ENCODE measurements at regions not wholly inside any gene's neighbourhood (a gene's known extent, or its start where the extent isn't known, plus 50 kb on each side); places are given as distances from the start of the nearest gene placed in this dataset.

DNA sequence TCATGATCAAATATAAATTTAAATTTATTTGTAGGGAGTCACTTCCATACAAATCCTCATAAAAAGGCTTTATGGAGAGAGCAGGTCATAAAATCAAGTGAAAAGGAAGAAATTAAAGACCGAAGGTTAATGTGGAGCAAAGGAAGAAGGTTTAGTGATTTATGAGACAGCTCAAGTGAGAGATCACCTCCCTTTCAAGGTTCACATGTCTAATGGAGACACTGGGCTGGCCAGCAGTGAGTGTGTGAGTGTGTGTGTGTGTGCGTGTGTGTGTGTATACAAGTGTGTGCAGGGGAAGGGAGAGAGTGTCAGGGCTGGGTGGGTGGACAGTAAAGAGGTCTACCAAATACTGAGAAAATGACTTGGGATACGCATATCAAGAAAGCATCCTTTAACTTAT lies 251.2 kb downstream of the FAT3 start:
- Mint-ChIP-seq H3K4me1 (ENCODE audit: low read depth) (no peaks in the 10 kb centered on the region), H3K27me3 (ENCODE audit: low read depth) (no peaks in the 10 kb centered on the region), H3K27ac (no peak overlapping the region), H3K4me3 (no peak overlapping the region), H3K36me3 (ENCODE audit: low read depth) (no peaks in the 10 kb centered on the region), H3K9me3 (ENCODE audit: insufficient read depth) (no peaks in the 10 kb centered on the region)
- no peak for ATAC-seq
- CTCF ChIA-PET = no interaction called here
- DNase-seq = no peak
- POLR2A ChIA-PET = no interaction called here

DNA sequence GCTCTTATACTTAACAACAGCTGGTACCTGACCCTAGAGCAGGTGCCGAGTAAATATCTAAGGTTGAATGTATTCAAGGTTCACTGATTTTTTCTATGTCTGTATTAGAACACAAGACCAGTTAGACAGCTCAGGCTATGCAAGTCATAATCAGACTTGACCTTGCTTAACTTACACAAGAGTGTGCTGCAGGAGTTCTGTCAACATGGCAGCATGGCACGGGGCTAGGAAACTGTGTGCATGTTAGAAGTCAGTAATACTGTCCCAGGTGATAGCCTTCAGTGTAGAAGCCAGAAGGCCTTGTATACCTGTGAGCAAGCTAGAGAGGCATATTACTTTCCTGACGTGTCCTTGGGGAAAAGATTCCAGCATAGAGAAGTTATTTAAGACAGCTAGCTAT lies 253.1 kb downstream of the FAT3 start:
- Mint-ChIP-seq H3K9me3 (ENCODE audit: insufficient read depth) (no peaks in the 10 kb centered on the region), H3K36me3 (ENCODE audit: low read depth) (no peaks in the 10 kb centered on the region), H3K4me1 (ENCODE audit: low read depth) (no peaks in the 10 kb centered on the region), H3K27ac (no peak overlapping the region), H3K4me3 (no peak overlapping the region), H3K27me3 (ENCODE audit: low read depth) (no peaks in the 10 kb centered on the region)
- ATAC-seq = no peak
- no peak for DNase-seq
- CTCF ChIA-PET = no interaction called here
- POLR2A ChIA-PET = no interaction called here

DNA sequence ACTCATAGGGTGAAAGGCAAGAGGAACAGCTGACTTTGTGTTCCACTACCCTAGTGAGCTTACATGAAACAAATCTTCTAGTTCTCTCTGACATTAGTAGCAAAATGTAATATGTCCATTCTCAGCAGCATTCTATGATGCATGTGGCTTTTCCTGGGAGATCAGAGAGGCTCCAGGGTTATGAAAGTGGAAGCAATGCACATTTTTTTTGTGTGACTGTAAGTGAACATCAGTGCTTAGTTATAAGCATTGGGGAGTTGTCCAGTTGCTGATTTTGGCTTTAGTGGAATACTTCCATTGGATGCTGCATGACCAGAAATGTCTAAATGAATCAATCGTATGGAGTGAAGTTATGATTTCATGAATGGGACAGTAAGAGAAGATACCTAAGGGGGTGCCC lies 255.9 kb downstream of the FAT3 start:
- no peaks in the 10 kb centered on the region for H3K27me3 Mint-ChIP-seq (ENCODE audit: low read depth)
- ChIA-PET CTCF (no interaction called here), POLR2A (no interaction called here)
- H3K9me3 Mint-ChIP-seq (ENCODE audit: insufficient read depth) = no peaks in the 10 kb centered on the region
- ATAC-seq = no peak
- H3K27ac Mint-ChIP-seq = no peak overlapping the region
- H3K4me1 Mint-ChIP-seq (ENCODE audit: low read depth) = no peaks in the 10 kb centered on the region
- no peaks in the 10 kb centered on the region for H3K36me3 Mint-ChIP-seq (ENCODE audit: low read depth)
- no peak for DNase-seq
- H3K4me3 Mint-ChIP-seq = no peak overlapping the region

DNA sequence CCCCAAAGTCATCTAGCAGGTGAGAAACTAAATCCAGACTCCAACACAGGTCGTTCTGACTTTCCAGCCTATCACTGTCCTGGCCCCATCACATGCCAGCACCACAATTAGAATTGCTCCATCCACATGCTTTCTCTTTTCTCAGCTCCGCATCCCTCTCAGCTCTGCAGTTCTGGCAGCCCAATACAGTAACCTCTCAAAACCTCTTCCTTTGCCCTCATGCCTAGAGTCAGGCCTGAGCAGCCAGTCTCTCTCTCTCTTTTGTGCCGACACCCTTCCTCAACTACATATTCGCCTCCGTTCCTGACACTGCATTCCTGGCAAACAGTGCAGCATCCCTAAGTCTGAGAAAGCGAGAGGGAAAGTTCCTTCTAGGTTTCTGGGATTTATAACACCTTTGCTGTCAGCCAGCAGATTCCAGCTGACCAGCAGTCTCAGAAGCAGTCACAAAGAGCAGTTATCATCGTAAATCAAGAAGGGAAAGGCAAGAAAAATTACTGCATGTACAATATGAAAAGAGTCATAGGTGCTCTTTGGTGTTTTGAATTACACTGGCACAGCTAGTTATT lies 258.0 kb downstream of the FAT3 start:
- ChIA-PET POLR2A (no interaction called here), CTCF (no interaction called here)
- no peaks in the 10 kb centered on the region for H3K27me3 Mint-ChIP-seq (ENCODE audit: low read depth)
- H3K9me3 Mint-ChIP-seq (ENCODE audit: insufficient read depth) = no peaks in the 10 kb centered on the region
- no peak overlapping the region for H3K27ac Mint-ChIP-seq
- DNase-seq (no peak), ATAC-seq (no peak)
- no peaks in the 10 kb centered on the region for H3K36me3 Mint-ChIP-seq (ENCODE audit: low read depth)
- no peaks in the 10 kb centered on the region for H3K4me1 Mint-ChIP-seq (ENCODE audit: low read depth)
- no peak overlapping the region for H3K4me3 Mint-ChIP-seq

DNA sequence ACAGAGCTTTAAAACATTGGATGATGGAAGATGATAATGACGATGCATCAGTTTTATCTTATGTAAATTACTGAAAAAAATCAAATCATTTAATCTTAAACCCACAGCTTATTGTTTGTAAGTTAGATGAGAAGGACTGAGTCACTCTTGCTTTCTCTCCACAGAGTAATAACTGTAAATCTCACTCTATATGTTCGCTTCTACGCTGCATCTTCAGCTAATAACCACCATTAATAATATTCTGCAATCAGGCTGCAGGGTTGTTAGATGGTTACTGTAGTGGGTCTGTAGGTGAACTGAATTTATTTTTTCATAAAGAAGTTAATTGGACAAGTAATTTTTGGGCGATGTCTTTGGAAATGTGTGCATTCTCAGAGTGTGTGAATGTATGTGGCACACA lies 260.0 kb downstream of the FAT3 start:
- H3K9me3 Mint-ChIP-seq (ENCODE audit: insufficient read depth) = no peaks in the 10 kb centered on the region
- H3K27me3 Mint-ChIP-seq (ENCODE audit: low read depth) = no peaks in the 10 kb centered on the region
- no peak overlapping the region for H3K27ac Mint-ChIP-seq
- CTCF ChIA-PET = no interaction called here
- no peak overlapping the region for H3K4me3 Mint-ChIP-seq
- DNase-seq (no peak), ATAC-seq (no peak)
- H3K4me1 Mint-ChIP-seq (ENCODE audit: low read depth) = no peaks in the 10 kb centered on the region
- POLR2A ChIA-PET = interaction anchor here (0.6 kb wide), 1 partner anchor 544 kb away, joined by 3 read pairs; no protein-coding TSS in a partner anchor
- H3K36me3 Mint-ChIP-seq (ENCODE audit: low read depth) = no peaks in the 10 kb centered on the region

DNA sequence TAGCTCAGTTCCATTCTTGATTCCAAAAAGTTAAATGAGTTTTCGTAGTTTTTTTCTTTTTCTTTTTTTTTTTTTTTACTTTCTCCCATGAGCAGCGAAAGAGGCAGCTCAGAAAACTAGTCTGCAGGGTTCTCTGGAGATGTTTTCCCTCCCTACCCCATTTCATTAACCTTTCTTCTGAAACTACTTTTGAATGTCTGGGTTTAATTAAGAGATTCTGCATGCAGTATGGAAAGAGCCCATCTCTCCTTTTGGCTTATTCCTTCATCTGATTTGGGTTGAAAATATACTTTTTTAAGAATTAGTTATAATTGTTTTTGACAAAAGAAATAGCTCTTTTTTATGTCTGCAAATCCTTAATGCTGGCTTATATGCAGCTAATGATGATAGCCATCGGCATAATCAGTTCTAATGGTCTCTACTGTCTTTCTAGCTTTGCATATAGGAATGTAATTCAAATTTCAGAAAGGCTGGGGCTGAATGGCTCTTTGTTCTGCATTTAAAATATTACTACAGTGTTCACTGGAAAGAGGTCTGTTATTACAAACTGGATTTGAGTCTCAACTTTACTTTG lies 265.3 kb downstream of the FAT3 start:
- POLR2A ChIA-PET = no interaction called here
- Mint-ChIP-seq H3K4me1 (ENCODE audit: low read depth) (no peaks in the 10 kb centered on the region), H3K4me3 (no peak overlapping the region), H3K9me3 (ENCODE audit: insufficient read depth) (no peaks in the 10 kb centered on the region), H3K27ac (no peak overlapping the region), H3K36me3 (ENCODE audit: low read depth) (no peaks in the 10 kb centered on the region), H3K27me3 (ENCODE audit: low read depth) (no peaks in the 10 kb centered on the region)
- no peak for ATAC-seq
- DNase-seq = no peak
- CTCF ChIA-PET = no interaction called here

DNA sequence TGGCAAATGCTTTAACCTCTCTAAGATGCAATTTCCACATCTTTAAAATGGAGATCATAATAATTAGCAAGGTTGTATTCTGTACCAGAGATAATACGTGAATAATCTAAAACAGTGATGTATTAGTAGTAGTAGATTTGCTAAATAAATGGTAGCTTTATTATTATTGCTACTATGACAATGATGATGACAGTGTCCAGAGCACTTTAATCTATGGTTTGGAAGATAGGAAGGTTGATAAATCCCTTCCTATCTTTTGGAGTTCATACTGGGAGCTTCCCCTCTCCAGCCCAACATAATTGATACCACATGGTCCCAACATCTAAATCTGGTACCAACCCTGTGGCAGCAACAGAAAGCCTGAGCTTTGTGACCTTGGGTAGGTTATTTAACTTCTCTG lies 267.8 kb downstream of the FAT3 start:
- Mint-ChIP-seq H3K27ac (no peak overlapping the region), H3K4me3 (no peak overlapping the region), H3K27me3 (ENCODE audit: low read depth) (no peaks in the 10 kb centered on the region), H3K9me3 (ENCODE audit: insufficient read depth) (no peaks in the 10 kb centered on the region), H3K4me1 (ENCODE audit: low read depth) (no peaks in the 10 kb centered on the region), H3K36me3 (ENCODE audit: low read depth) (no peaks in the 10 kb centered on the region)
- ChIA-PET CTCF (no interaction called here), POLR2A (no interaction called here)
- ATAC-seq (no peak), DNase-seq (no peak)

DNA sequence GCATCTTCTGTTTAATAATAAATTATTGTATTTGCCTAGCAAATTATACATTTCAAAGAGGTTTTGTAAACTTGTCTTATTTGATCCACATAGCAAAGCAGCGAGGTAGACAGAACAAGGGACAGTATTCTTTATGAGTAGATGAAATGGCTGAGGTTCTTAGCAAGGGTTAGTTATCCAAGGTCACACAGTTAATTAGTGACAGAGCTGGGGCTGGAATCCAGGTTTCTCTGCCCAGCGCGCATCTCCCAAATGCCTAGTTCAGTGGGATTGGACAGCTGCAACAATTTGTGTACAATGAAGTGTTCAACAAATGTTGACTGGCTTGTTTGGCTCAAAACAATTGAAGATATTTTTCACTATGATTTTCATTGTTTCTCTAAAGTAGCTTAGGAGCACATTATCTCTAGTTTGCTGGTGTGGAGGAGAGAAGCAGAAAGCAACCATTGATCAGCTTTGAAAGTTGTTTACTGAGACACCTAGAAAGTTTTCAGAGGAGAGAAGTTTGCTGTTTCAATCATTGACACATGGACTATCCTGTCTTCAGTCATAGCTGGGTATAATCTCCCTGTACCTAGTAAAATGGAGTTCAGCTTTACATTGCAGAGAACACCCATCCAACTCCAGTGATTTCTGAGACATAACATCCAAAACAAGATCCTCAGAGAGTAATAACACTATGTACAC lies 270.6 kb downstream of the FAT3 start:
- H3K4me3 Mint-ChIP-seq = no peak overlapping the region
- ATAC-seq = no peak
- H3K27me3 Mint-ChIP-seq (ENCODE audit: low read depth) = no peaks in the 10 kb centered on the region
- H3K4me1 Mint-ChIP-seq (ENCODE audit: low read depth) = no peaks in the 10 kb centered on the region
- POLR2A ChIA-PET = no interaction called here
- CTCF ChIA-PET = interaction anchor here (0.7 kb wide), 1 partner anchor 19 kb away, joined by 3 read pairs; no protein-coding TSS in a partner anchor
- DNase-seq = no peak
- no peaks in the 10 kb centered on the region for H3K9me3 Mint-ChIP-seq (ENCODE audit: insufficient read depth)
- no peaks in the 10 kb centered on the region for H3K36me3 Mint-ChIP-seq (ENCODE audit: low read depth)
- H3K27ac Mint-ChIP-seq = no peak overlapping the region

DNA sequence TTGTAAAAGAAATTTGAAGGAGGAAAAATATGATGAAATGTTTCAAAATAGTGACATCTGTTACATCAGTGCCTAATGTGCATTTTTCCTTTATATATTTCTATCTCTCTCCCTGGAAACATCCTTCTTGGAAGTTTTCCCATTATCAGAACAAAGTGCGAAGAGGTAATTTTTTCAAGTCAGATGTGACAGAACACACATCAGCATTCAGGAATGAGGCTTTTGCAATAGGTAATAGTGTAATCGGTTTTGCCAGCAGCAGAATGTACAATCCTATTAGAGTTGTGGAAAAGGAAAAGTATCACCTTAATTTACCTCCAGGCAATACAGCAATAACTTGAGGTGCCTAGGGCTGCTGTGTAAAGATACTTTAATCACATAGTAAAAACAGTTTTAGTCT lies 275.8 kb downstream of the FAT3 start:
- no peaks in the 10 kb centered on the region for H3K4me1 Mint-ChIP-seq (ENCODE audit: low read depth)
- CTCF ChIA-PET = no interaction called here
- ATAC-seq = no peak
- no peaks in the 10 kb centered on the region for H3K36me3 Mint-ChIP-seq (ENCODE audit: low read depth)
- no peaks in the 10 kb centered on the region for H3K27me3 Mint-ChIP-seq (ENCODE audit: low read depth)
- POLR2A ChIA-PET = no interaction called here
- no peak overlapping the region for H3K27ac Mint-ChIP-seq
- H3K4me3 Mint-ChIP-seq = no peak overlapping the region
- H3K9me3 Mint-ChIP-seq (ENCODE audit: insufficient read depth) = no peaks in the 10 kb centered on the region
- DNase-seq = no peak

DNA sequence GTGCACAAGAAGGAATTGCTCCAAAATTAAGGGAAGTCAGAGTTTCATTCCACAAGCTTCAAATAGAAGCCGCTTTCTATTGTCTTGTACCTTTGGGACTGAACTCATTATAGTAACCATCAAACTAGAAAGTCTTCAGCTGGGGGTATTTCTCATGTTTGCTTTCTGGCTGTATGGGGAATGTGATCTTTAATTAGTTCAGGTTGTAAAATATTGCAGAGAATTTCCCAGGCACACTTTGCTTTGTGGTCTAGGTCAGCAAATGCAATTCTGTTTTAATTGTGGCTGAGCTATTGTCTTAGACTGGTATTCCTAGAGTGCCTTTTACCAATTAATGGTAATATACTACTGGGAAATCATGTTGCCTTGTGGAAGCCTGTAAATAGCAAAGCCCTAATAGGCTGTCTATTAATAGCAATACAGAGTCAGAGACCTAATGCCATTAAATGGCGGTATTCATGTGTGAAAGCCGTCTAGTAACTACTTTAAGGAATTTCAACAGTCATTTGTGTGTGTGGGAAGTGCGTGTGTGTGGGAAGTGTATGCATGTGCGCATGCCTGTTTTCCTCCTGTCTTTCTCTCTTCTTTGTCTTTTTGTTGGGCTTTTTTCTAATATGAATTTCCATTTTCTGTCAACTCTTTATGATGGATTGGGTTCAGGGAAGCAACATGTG lies 276.6 kb downstream of the FAT3 start:
- Mint-ChIP-seq H3K27me3 (ENCODE audit: low read depth) (no peaks in the 10 kb centered on the region), H3K27ac (no peak overlapping the region), H3K4me3 (no peak overlapping the region), H3K36me3 (ENCODE audit: low read depth) (no peaks in the 10 kb centered on the region), H3K9me3 (ENCODE audit: insufficient read depth) (no peaks in the 10 kb centered on the region), H3K4me1 (ENCODE audit: low read depth) (no peaks in the 10 kb centered on the region)
- ChIA-PET POLR2A (no interaction called here), CTCF (no interaction called here)
- DNase-seq = no peak
- ATAC-seq = no peak

DNA sequence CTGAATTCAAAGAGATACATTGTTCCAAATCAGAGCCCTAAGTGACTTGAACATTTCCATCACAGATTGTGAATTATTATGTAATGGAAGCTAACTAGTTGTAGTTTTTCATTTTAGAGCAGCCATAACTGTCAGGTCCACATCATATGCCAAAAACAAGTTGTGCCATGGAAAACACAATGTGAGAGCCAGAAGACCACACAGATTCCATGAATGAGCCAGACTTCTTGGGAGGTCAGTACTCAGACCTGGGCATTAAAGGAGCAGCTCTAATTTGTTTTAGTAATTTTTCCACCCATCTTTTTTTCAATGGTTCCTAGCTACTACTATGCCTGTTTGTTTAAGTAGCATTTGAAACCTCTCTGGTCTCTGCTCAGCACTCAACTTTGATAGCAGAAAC lies 279.4 kb downstream of the FAT3 start:
- Mint-ChIP-seq H3K4me1 (ENCODE audit: low read depth) (no peaks in the 10 kb centered on the region), H3K4me3 (no peak overlapping the region), H3K36me3 (ENCODE audit: low read depth) (no peaks in the 10 kb centered on the region), H3K27ac (no peak overlapping the region), H3K9me3 (ENCODE audit: insufficient read depth) (no peaks in the 10 kb centered on the region), H3K27me3 (ENCODE audit: low read depth) (no peaks in the 10 kb centered on the region)
- no peak for DNase-seq
- ChIA-PET POLR2A (no interaction called here), CTCF (no interaction called here)
- ATAC-seq = no peak

DNA sequence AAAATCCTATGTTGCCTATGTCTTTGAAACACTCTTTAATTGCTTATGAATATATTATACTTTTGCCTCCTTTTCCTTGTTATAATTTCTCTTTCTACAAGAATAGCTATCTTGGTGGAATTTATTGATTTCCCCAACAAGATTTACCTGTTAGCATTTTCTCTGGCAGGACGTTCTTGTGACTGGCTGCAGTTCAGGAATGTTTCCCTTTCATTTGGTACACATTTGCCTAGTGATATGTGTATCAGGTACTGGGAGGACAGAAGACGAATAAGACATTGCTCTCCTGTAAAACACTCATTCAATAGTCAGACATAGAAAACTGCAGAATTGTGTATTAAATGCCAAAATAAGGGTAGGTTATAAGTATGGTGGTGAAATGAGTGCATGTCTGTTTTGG lies 279.9 kb downstream of the FAT3 start:
- no peaks in the 10 kb centered on the region for H3K4me1 Mint-ChIP-seq (ENCODE audit: low read depth)
- no peaks in the 10 kb centered on the region for H3K9me3 Mint-ChIP-seq (ENCODE audit: insufficient read depth)
- H3K4me3 Mint-ChIP-seq = no peak overlapping the region
- ChIA-PET CTCF (no interaction called here), POLR2A (no interaction called here)
- ATAC-seq (no peak), DNase-seq (no peak)
- H3K36me3 Mint-ChIP-seq (ENCODE audit: low read depth) = no peaks in the 10 kb centered on the region
- no peaks in the 10 kb centered on the region for H3K27me3 Mint-ChIP-seq (ENCODE audit: low read depth)
- H3K27ac Mint-ChIP-seq = no peak overlapping the region

All from activated CD8-positive, alpha-beta T cell treated with anti-CD3 and anti-CD28 coated beads, Interleukin-2, amount 10 ng/mL, durations not matched to agents 7 days and 5 days (primary cell).